Dermis microvascular lymphatic vessel endothelial cell (primary cell): ENCODE measurements at regions not wholly inside any gene's neighbourhood (a gene's known extent, or its start where the extent isn't known, plus 50 kb on each side); places are given as distances from the start of the nearest gene placed in this dataset.

Source experiments
- DNase-seq, 2 donors: peaks; one replicate each; pipeline versions ENCODE4 v3.0.0 to v3.0.0-alpha.2; 2010; ENCODE audit warnings: low read depth in 2 of 2

DNA sequence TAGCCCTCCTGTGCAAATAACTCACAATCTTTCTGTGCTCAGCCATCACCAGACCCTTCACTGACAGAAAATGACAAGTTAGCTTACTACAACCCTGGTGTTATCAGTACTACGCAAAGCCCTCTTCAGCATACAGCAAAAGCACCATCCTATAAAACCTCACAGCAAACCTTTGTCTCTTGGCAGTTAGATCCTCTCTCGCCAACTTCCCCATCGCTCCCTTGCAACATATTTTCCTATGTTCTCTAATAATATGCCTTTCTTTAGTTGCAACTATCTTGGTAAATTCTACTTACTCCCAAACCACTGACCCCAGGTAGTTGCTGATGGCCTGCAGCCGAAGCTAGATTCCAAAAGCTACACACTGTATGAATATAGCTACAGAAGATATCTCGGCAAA is 856.9 kb upstream of the FRG1 start:
- DNase-seq: no peak

DNA sequence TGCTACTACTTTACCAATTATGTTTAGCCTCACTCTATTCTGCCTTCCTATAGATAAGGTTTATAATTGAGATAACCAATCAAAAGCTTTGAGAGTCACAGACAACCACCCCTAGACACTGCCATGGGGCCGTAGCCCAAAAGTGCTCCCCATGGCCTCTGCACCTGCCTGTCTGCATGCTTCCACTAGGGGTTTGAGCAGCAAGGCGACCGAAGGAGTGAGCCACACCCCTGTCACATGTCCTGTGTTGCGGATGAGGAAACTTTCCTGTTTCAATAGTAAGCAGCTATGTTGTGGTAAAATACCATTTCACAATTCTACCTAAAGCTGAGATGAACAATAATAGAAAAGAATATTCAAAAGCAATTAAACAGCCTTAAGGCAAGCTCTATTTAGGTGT is 856.0 kb upstream of the FRG1 start:
- DNase-seq: no peak

DNA sequence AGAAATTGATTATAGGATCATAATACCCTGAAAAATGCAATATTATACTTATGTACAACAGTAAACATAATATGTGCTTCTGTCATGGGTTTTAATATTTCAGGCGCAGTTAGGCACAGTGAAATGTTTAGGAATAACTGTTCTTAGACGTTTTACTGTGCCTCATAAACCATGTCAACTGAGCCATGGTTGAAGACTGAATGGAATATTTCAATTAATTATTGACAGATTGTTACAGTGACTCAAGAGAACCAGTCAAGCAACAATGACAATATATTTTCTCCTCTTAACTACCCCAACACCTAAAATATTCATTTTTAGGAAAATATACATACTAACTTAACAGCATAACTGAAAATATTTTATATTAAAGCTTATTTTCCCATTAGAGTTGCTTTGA is 852.7 kb upstream of the FRG1 start:
- DNase-seq: no peak

GRCh38 chr4:189088780-189089179 is 851.9 kb upstream of the FRG1 start:
- DNase-seq: no peak

DNA sequence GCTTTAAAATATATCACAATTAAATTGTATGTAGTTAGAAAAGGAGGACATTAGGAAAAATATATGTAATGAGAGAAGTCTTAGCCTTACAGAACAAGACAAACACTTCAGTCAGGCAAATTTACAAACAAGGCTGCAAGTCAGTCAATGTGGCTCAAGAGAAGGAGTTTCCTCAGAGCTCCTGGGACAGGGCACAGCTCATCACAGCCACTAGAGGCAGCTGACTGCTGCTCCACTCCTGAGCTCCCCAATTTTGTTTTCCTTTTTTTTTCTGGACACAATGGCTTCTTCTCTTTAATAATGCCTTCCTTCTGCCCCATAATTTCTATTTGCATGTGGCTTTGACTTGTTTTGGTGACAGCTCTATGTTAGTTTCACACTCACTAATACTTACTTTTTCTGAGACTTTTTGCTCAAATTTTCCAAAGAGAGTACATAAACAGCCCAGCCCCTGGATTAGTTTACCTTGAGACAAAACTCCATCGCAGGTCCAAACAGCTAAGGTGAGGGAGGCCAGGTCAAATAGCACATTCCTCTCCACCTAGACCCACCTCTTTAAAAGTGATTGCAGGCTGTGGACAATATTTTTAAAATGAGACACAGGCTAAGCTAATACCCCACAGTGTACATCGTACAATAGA is 850.4 kb upstream of the FRG1 start:
- DNase-seq: no peak

DNA sequence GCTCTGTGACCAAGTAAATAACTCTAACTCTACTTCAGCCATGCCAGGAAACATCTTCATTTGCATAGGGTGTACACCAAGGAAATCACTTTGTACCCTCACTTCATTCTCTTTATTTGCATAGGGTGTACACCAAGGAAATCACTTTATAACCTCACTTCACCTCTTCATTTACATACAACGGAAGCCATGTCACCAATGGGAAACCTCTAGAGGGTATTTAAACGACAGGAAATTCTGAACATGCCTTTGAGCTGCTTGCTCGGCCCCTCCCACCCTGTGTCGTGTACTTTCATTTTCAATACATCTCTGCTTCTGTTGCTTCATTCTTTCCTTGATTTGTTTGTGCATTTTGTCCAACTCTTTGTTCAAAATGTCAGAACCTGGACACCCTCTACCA is 848.1 kb upstream of the FRG1 start:
- peak in 1 of 2 donors; percentile 40 for DNase-seq

- DNase-seq: no peak
These were observed 844.6 kb upstream of the FRG1 start for GRCh38 chr4:189096108-189096507.

GRCh38 chr4:189096717-189097116 is 844.0 kb upstream of the FRG1 start:
- DNase-seq: no peak

- DNase-seq: no peak
These were observed 841.6 kb upstream of the FRG1 start for GRCh38 chr4:189098932-189099696.

- DNase-seq: no peak
These were observed 827.2 kb upstream of the FRG1 start for GRCh38 chr4:189113389-189113888.

DNA sequence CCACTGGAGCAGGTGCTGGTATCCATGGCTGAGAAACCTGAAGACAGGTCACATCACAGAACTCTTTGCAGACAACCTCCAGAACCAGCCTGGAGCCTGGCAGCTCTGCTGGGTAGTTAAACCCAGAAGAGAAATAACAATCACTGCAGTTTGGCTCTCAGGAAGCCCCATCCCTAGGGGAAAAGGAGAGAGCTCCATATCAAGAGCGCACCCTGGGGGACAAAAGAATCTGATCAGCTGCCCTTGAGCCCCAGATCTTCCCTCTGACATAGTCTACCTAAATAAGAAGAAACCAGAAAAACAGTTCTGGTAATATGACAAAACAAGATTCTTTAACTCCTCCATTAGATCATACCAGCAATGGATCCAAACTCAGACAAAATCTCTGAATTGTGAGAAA is 823.2 kb upstream of the FRG1 start:
- peak in 1 of 2 donors; percentile 27 for DNase-seq

GRCh38 chr4:189121336-189121735 is 819.3 kb upstream of the FRG1 start:
- peak in 1 of 2 donors; percentile 68 for DNase-seq

DNA sequence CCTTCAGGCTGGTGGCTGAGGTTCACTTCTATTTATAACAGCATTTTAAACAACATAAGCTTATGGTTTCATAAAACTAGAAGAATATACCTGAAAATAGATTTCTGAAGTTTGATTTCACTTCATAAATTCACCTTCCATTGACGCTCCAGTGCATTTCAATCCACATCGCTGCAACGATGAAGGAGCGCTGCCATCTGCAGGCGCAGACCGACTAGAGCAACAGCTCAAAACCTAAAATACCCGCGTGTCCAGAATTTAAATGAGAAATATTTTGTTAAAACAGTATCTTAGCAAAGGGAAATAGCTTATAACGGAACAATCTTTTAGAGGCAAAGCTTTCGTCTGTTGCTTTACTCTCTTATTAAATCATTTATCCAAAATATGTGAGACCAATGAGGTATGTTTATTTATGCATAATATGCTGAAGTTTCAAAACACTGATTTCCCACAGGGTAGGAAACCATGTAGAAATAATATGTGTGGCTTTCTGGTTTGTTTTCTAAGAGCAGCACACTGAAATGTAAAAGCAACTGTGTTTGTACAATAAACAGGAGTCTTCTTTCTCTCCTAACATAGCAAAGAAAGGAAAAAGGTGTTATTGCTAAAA is 816.4 kb upstream of the FRG1 start:
- DNase-seq: peak; percentile 19 to 77

GRCh38 chr4:189124791-189125190 is 815.9 kb upstream of the FRG1 start:
- peak in 1 of 2 donors; percentile 85 for DNase-seq

GRCh38 chr4:189126040-189126439 is 814.6 kb upstream of the FRG1 start:
- no peak for DNase-seq

DNA sequence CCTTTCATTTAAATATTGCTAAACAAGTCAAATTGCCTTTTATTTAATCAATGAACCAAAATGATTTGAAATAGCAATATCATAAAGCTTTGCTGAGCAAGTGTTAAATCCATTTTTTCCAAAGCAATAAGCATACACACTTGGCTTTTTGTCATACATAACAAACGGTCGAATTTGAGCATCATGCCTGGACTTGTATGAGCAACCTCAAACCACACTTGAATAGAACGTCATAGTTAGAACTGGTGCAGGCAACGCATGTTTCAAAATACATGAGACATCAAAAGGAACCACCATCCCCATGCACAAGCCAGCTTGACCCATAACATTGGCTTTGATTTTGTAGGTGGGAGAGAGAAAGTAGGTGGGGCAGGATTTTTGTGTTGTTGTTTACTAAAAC is 812.3 kb upstream of the FRG1 start:
- no peak for DNase-seq

GRCh38 chr4:189129044-189129694 is 811.5 kb upstream of the FRG1 start:
- no peak for DNase-seq

GRCh38 chr4:189131118-189131517 is 809.6 kb upstream of the FRG1 start:
- no peak for DNase-seq

DNA sequence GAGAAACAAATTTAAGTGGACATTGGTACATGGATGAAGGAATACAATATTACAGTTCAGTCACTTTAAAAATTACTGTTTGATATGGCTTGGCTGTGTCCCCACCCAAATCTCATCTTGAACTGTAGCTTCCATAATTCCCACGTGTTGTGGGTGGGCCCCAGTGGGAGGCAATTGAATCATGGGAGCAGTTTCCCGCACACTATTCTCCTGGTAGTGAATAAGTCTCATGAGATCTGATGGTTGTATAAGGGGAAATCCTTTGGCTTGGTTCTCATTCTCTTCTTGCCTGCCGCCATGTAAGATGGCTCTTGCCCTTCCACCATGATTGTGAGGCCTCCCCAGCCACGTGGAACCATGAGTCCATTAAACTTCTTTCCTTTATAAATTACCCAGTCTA is 804.2 kb upstream of the FRG1 start:
- no peak for DNase-seq

- no peak for DNase-seq
These were observed 797.3 kb upstream of the FRG1 start for GRCh38 chr4:189143263-189143952.
